ENCODE measurements at regions not wholly inside any gene's neighbourhood (a gene's known extent, or its start where the extent isn't known, plus 50 kb on each side); places are given as distances from the start of the nearest gene placed in this dataset.

DNA sequence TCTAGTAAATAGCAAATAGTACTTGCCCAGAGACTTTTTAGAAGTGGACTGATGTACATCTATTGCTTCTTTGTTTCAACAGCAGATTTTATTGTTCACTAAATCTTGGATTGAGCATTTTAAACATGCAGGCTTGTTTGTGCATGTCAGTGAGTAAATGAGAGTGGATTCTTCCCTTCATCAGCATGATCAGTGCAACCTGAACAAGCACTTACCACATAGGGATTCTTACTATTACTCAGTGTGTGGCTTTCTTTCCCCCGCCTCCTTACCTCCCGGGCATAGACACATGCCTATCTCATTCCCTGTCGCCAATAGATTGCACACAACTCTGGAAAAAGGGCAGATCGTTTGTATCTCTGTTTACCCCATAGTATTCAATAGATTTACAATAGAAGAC lies 197.5 kb downstream of the C11orf87 start:
- Histone ChIP-seq H3K36me3 (ENCODE audit: control insufficient read depth, insufficient read depth, low read length) (no peaks in the 10 kb centered on the region), H3K4me3 (ENCODE audit: low read depth, low read length) (no peak overlapping the region), H3K27me3 (ENCODE audit: control insufficient read depth, insufficient read depth, low read length) (no peaks in the 10 kb centered on the region)
- FAIRE-seq = peak; percentile 96
- DNase-seq (ENCODE audit: low read depth) = peak; percentile 94
- TF ChIP-seq, protein P1, sequence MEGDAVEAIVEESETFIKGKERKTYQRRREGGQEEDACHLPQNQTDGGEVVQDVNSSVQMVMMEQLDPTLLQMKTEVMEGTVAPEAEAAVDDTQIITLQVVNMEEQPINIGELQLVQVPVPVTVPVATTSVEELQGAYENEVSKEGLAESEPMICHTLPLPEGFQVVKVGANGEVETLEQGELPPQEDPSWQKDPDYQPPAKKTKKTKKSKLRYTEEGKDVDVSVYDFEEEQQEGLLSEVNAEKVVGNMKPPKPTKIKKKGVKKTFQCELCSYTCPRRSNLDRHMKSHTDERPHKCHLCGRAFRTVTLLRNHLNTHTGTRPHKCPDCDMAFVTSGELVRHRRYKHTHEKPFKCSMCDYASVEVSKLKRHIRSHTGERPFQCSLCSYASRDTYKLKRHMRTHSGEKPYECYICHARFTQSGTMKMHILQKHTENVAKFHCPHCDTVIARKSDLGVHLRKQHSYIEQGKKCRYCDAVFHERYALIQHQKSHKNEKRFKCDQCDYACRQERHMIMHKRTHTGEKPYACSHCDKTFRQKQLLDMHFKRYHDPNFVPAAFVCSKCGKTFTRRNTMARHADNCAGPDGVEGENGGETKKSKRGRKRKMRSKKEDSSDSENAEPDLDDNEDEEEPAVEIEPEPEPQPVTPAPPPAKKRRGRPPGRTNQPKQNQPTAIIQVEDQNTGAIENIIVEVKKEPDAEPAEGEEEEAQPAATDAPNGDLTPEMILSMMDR (IDR thresholded peaks at IDR 0.05; ENCODE audit: insufficient read depth, low read length, severe bottlenecking) = no peak

DNA sequence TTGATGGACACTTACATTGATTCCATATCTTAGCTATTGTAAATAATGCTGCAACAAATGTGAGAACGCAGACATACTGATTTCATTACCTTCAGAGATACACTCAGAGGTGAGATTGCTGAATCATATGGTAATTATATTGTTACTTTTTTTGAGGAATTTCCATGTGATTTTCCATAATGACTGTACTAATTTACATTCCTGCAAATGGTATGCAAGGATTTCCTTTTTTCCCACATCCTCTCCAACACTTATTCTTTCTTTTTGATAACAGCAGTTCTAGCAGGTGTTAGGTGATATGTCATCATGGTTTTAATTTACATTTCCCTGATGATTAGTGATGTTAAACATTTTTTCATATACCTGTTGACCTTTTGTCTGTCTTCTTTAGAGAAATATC lies 207.7 kb downstream of the C11orf87 start:
- Histone ChIP-seq H3K27me3 (ENCODE audit: control insufficient read depth, insufficient read depth, low read length) (no peaks in the 10 kb centered on the region), H3K36me3 (ENCODE audit: control insufficient read depth, insufficient read depth, low read length) (no peaks in the 10 kb centered on the region), H3K4me3 (ENCODE audit: low read depth, low read length) (no peak overlapping the region)
- TF ChIP-seq, protein P1 (IDR thresholded peaks at IDR 0.05; ENCODE audit: insufficient read depth, low read length, severe bottlenecking) = no peak
- DNase-seq (ENCODE audit: low read depth) = peak; percentile 77
- FAIRE-seq = no peak

GRCh38 chr11:109641549-109641948 lies 219.6 kb downstream of the C11orf87 start:
- DNase-seq (ENCODE audit: low read depth) (peak; percentile 51), FAIRE-seq (no peak)
- no peaks in the 10 kb centered on the region for H3K27me3 ChIP-seq (ENCODE audit: control insufficient read depth, insufficient read depth, low read length)
- TF ChIP-seq, protein P1 (IDR thresholded peaks at IDR 0.05; ENCODE audit: insufficient read depth, low read length, severe bottlenecking) = peak; percentile 37
- H3K36me3 ChIP-seq (ENCODE audit: control insufficient read depth, insufficient read depth, low read length) = no peaks in the 10 kb centered on the region
- no peak overlapping the region for H3K4me3 ChIP-seq (ENCODE audit: low read depth, low read length)

- no peak for FAIRE-seq
- DNase-seq (ENCODE audit: low read depth) = no peak
- no peaks in the 10 kb centered on the region for H3K36me3 ChIP-seq (ENCODE audit: control insufficient read depth, insufficient read depth, low read length)
- H3K4me3 ChIP-seq (ENCODE audit: low read depth, low read length) = no peak overlapping the region
- no peaks in the 10 kb centered on the region for H3K27me3 ChIP-seq (ENCODE audit: control insufficient read depth, insufficient read depth, low read length)
- TF ChIP-seq, protein P1 (IDR thresholded peaks at IDR 0.05; ENCODE audit: insufficient read depth, low read length, severe bottlenecking) = no peak
Measured at GRCh38 chr11:109644152-109644551, 222.2 kb downstream of the C11orf87 start.

- H3K4me3 ChIP-seq (ENCODE audit: low read depth, low read length) = no peak overlapping the region
- DNase-seq (ENCODE audit: low read depth) (no peak), FAIRE-seq (no peak)
- H3K36me3 ChIP-seq (ENCODE audit: control insufficient read depth, insufficient read depth, low read length) = no peaks in the 10 kb centered on the region
- H3K27me3 ChIP-seq (ENCODE audit: control insufficient read depth, insufficient read depth, low read length) = no peaks in the 10 kb centered on the region
- TF ChIP-seq, protein P1 (IDR thresholded peaks at IDR 0.05; ENCODE audit: insufficient read depth, low read length, severe bottlenecking) = no peak
Measured at GRCh38 chr11:109648804-109649203, 226.8 kb downstream of the C11orf87 start.

- DNase-seq (ENCODE audit: low read depth) (peak; percentile 58), FAIRE-seq (no peak)
- Histone ChIP-seq H3K36me3 (ENCODE audit: control insufficient read depth, insufficient read depth, low read length) (no peaks in the 10 kb centered on the region), H3K4me3 (ENCODE audit: low read depth, low read length) (no peak overlapping the region), H3K27me3 (ENCODE audit: control insufficient read depth, insufficient read depth, low read length) (no peaks in the 10 kb centered on the region)
- TF ChIP-seq, protein P1 (IDR thresholded peaks at IDR 0.05; ENCODE audit: insufficient read depth, low read length, severe bottlenecking) = no peak
Measured at GRCh38 chr11:109654091-109654490, 232.1 kb downstream of the C11orf87 start.
